ENCODE measurements at regions not wholly inside any gene's neighbourhood (a gene's known extent, or its start where the extent isn't known, plus 50 kb on each side); places are given as distances from the start of the nearest gene placed in this dataset.
"Not testable (repeated sequence)": the region's sequence is repeated elsewhere in the genome, so short reads cannot be mapped to it uniquely, and the experiment has no call there.

- ATAC-seq (ENCODE audit: poor library complexity) (no peak), DNase-seq (no peak)
- intact Hi-C loops (cut with DNase I), result no loop called here
These were observed 94.1 kb upstream of the RANBP6 start for GRCh38 chr9:6109571-6109970.

- DNase-seq (no peak), ATAC-seq (ENCODE audit: poor library complexity) (peak; percentile 97)
- intact Hi-C loops (cut with DNase I), result no loop called here
These were observed 91.4 kb upstream of the RANBP6 start for GRCh38 chr9:6106711-6107339.

GRCh38 chr9:6105738-6106137 lies 90.3 kb upstream of the RANBP6 start:
- intact Hi-C loops (cut with DNase I), result no loop called here
- DNase-seq (no peak), ATAC-seq (ENCODE audit: poor library complexity) (no peak)

- ATAC-seq (ENCODE audit: poor library complexity); DNase-seq; intact Hi-C loops (cut with DNase I): not testable (repeated sequence)
These were observed 89.0 kb upstream of the RANBP6 start for GRCh38 chr9:6104406-6104805.

GRCh38 chr9:6103911-6104310 lies 88.5 kb upstream of the RANBP6 start:
- DNase-seq; intact Hi-C loops (cut with DNase I); ATAC-seq (ENCODE audit: poor library complexity): not testable (repeated sequence)

- ATAC-seq (ENCODE audit: poor library complexity); intact Hi-C loops (cut with DNase I); DNase-seq: not testable (repeated sequence)
These were observed 87.0 kb upstream of the RANBP6 start for GRCh38 chr9:6102336-6102987.

GRCh38 chr9:6101725-6102124 lies 86.3 kb upstream of the RANBP6 start:
- intact Hi-C loops (cut with DNase I); ATAC-seq (ENCODE audit: poor library complexity); DNase-seq: not testable (repeated sequence)

GRCh38 chr9:6099346-6099745 lies 83.9 kb upstream of the RANBP6 start:
- intact Hi-C loops (cut with DNase I); DNase-seq; ATAC-seq (ENCODE audit: poor library complexity): not testable (repeated sequence)

- ATAC-seq (ENCODE audit: poor library complexity) (no peak), DNase-seq (no peak)
- intact Hi-C loops (cut with DNase I), result no loop called here
These were observed 83.0 kb upstream of the RANBP6 start for GRCh38 chr9:6098431-6098830.

GRCh38 chr9:6096821-6097220 lies 81.4 kb upstream of the RANBP6 start:
- DNase-seq (no peak), ATAC-seq (ENCODE audit: poor library complexity) (no peak)
- intact Hi-C loops (cut with DNase I), result no loop called here

GRCh38 chr9:6090277-6091210 lies 75.1 kb upstream of the RANBP6 start:
- peak; percentile 98 for ATAC-seq (ENCODE audit: poor library complexity)
- intact Hi-C loops (cut with DNase I), result no loop called here
- DNase-seq, result no peak

GRCh38 chr9:6089300-6089699 lies 73.9 kb upstream of the RANBP6 start:
- ATAC-seq (ENCODE audit: poor library complexity) (no peak), DNase-seq (no peak)
- intact Hi-C loops (cut with DNase I), result no loop called here

GRCh38 chr9:6086006-6086655 lies 70.7 kb upstream of the RANBP6 start:
- DNase-seq, result no peak
- intact Hi-C loops (cut with DNase I), result no loop called here
- ATAC-seq (ENCODE audit: poor library complexity), result no peak

GRCh38 chr9:6080154-6080716 lies 64.8 kb upstream of the RANBP6 start:
- intact Hi-C loops (cut with DNase I), result no loop called here
- peak; percentile 88 for DNase-seq
- ATAC-seq (ENCODE audit: poor library complexity), result peak; percentile 96

GRCh38 chr9:6079386-6079785 lies 64.0 kb upstream of the RANBP6 start:
- intact Hi-C loops (cut with DNase I), result no loop called here
- ATAC-seq (ENCODE audit: poor library complexity) (no peak), DNase-seq (no peak)

- DNase-seq, result no peak
- no peak for ATAC-seq (ENCODE audit: poor library complexity)
- intact Hi-C loops (cut with DNase I), result no loop called here
These were observed 63.1 kb upstream of the RANBP6 start for GRCh38 chr9:6078382-6079105.

- intact Hi-C loops (cut with DNase I), result no loop called here
- DNase-seq (no peak), ATAC-seq (ENCODE audit: poor library complexity) (no peak)
These were observed 61.4 kb upstream of the RANBP6 start for GRCh38 chr9:6076851-6077250.

- ATAC-seq (ENCODE audit: poor library complexity) (no peak), DNase-seq (no peak)
- intact Hi-C loops (cut with DNase I), result no loop called here
These were observed 58.3 kb upstream of the RANBP6 start for GRCh38 chr9:6073731-6074130.

Measured in Right ventricle myocardium superior (tissue), 1 donor.